OCI-LY1 (cell line): ENCODE measurements at regions not wholly inside any gene's neighbourhood (a gene's known extent, or its start where the extent isn't known, plus 50 kb on each side); places are given as distances from the start of the nearest gene placed in this dataset.

Experiments
- H2AFZ ChIP-seq: fragments of 200-600 bp; sonication (generic), shearing (Covaris generic); 2 replicates; pipeline ENCODE4 v1.6.0; 2014; ENCODE audit warnings: antibody characterized with exemption, mild to moderate bottlenecking, low read length
- H3F3A ChIP-seq: fragments of 200-600 bp; sonication (generic), shearing (Covaris generic); 2 replicates; pipeline ENCODE4 v1.6.0; 2014; ENCODE audit warnings: mild to moderate bottlenecking, antibody characterized with exemption, low read length, moderate library complexity; ENCODE audit not compliant: insufficient read depth
- H3K27ac ChIP-seq: fragments of 200-600 bp; sonication (generic); 2 replicates; pipeline ENCODE4 v1.5.1; 2014; ENCODE audit warnings: low read length, mixed run types, mild to moderate bottlenecking, low read depth; ENCODE audit not compliant: poor library complexity, severe bottlenecking
- H3K27me3 ChIP-seq: fragments of 200-600 bp; sonication (generic); 2 replicates; pipeline ENCODE4 v1.6.0; 2014; ENCODE audit warnings: antibody characterized with exemption, mild to moderate bottlenecking, low read length, moderate library complexity; ENCODE audit not compliant: insufficient read depth
- H3K36me3 ChIP-seq: fragments of 200-600 bp; sonication (generic); 2 replicates; pipeline ENCODE4 v1.6.1; 2014; ENCODE audit warnings: mild to moderate bottlenecking, antibody characterized with exemption, low read length, moderate library complexity, mixed read lengths; ENCODE audit not compliant: insufficient read depth
- H3K4me1 ChIP-seq: fragments of 200-600 bp; sonication (generic); 2 replicates; pipeline ENCODE4 v1.5.1; 2014; ENCODE audit warnings: mild to moderate bottlenecking, low read length, moderate library complexity; ENCODE audit not compliant: insufficient read depth, severe bottlenecking
- H3K4me2 ChIP-seq: fragments of 200-600 bp; sonication (generic), shearing (Covaris generic); 2 replicates; pipeline ENCODE4 v1.6.1; 2014; ENCODE audit warnings: low read length
- H3K4me3 ChIP-seq: fragments of 200-600 bp; sonication (generic); 2 replicates; pipeline ENCODE4 v1.5.1; 2014; ENCODE audit warnings: low read length, low read depth, mild to moderate bottlenecking, mixed read lengths; ENCODE audit not compliant: poor library complexity, severe bottlenecking
- H3K79me2 ChIP-seq: fragments of 200-600 bp; shearing (Covaris generic); 2 replicates; pipeline ENCODE4 v1.6.1; 2016; ENCODE audit warnings: mixed run types, low read length, mixed read lengths; ENCODE audit not compliant: insufficient read depth
- H3K9ac ChIP-seq: fragments of 200-600 bp; sonication (generic), shearing (Covaris generic); 2 replicates; pipeline ENCODE4 v1.6.1; 2014; ENCODE audit warnings: mild to moderate bottlenecking, low read length, mixed read lengths
- H3K9me2 ChIP-seq: fragments of 200-600 bp; sonication (generic), shearing (Covaris generic); 2 replicates; pipeline ENCODE4 v1.6.1; 2014; ENCODE audit warnings: low read depth, mild to moderate bottlenecking, low read length, mixed read lengths
- H3K9me3 ChIP-seq: fragments of 200-600 bp; shearing (Covaris generic); 2 replicates; pipeline ENCODE4 v1.6.1; 2014; ENCODE audit warnings: low read length, mixed read lengths
- H4K20me1 ChIP-seq: fragments of 200-600 bp; sonication (generic), shearing (Covaris generic); 2 replicates; pipeline ENCODE4 v1.6.0; 2016; ENCODE audit warnings: mild to moderate bottlenecking, low read length; ENCODE audit not compliant: insufficient read depth
- CTCF ChIP-seq: fragments of 200-600 bp; sonication (generic), shearing (Covaris generic); IDR thresholded peaks from 2 replicates; pipeline ENCODE4 v1.5.1; 2017; ENCODE audit warnings: mild to moderate bottlenecking, antibody characterized with exemption, low read length, moderate library complexity, mixed read lengths
- EZH2 ChIP-seq: fragments of 200-600 bp; sonication (generic), shearing (Covaris generic); IDR thresholded peaks from 2 replicates; pipeline ENCODE4 v1.8.0; 2017; ENCODE audit warnings: borderline replicate concordance, mixed run types, mild to moderate bottlenecking, antibody characterized with exemption, low read length, moderate library complexity, mixed read lengths

GRCh38 chr6:56393615-56394612 is 146.5 kb upstream of the COL21A1 start:
- Histone ChIP-seq H3K9ac (no peak overlapping the region), H2AFZ (no peak overlapping the region), H3K27me3 (no peaks in the 10 kb centered on the region), H3K4me3 (no peak overlapping the region), H4K20me1 (no peaks in the 10 kb centered on the region), H3K79me2 (no peaks in the 10 kb centered on the region), H3K9me2 (no peaks in the 10 kb centered on the region), H3K27ac (no peak overlapping the region), H3K4me2 (no peak overlapping the region), H3K9me3 (no peaks in the 10 kb centered on the region), H3K4me1 (no peaks in the 10 kb centered on the region), H3K36me3 (no peaks in the 10 kb centered on the region), H3F3A (no peaks in the 10 kb centered on the region)
- no peak for TF ChIP-seq CTCF
- TF ChIP-seq EZH2, result no peak

GRCh38 chr6:56388415-56388755 is 141.0 kb upstream of the COL21A1 start:
- Histone ChIP-seq H3K79me2 (no peaks in the 10 kb centered on the region), H2AFZ (no peak overlapping the region), H3K9ac (no peak overlapping the region), H3K27me3 (no peaks in the 10 kb centered on the region), H4K20me1 (no peaks in the 10 kb centered on the region), H3K4me2 (no peak overlapping the region), H3K4me3 (no peak overlapping the region), H3K4me1 (no peaks in the 10 kb centered on the region), H3K36me3 (no peaks in the 10 kb centered on the region), H3F3A (no peaks in the 10 kb centered on the region), H3K27ac (no peak overlapping the region), H3K9me3 (no peaks in the 10 kb centered on the region), H3K9me2 (no peaks in the 10 kb centered on the region)
- TF ChIP-seq CTCF (no peak), EZH2 (no peak)

GRCh38 chr6:56387621-56388414 is 140.4 kb upstream of the COL21A1 start:
- H3K36me3 ChIP-seq, result no peaks in the 10 kb centered on the region
- H3K4me1 ChIP-seq, result no peaks in the 10 kb centered on the region
- no peak overlapping the region for H3K9ac ChIP-seq
- no peak overlapping the region for H3K4me3 ChIP-seq
- H3K27me3 ChIP-seq, result no peaks in the 10 kb centered on the region
- no peaks in the 10 kb centered on the region for H4K20me1 ChIP-seq
- no peaks in the 10 kb centered on the region for H3K9me2 ChIP-seq
- H3K9me3 ChIP-seq, result no peaks in the 10 kb centered on the region
- no peaks in the 10 kb centered on the region for H3F3A ChIP-seq
- no peak for TF ChIP-seq EZH2
- TF ChIP-seq CTCF, result no peak
- H3K27ac ChIP-seq, result no peak overlapping the region
- no peaks in the 10 kb centered on the region for H3K79me2 ChIP-seq
- no peak overlapping the region for H2AFZ ChIP-seq
- H3K4me2 ChIP-seq, result no peak overlapping the region
